Adrenal gland (tissue), 9 donors: ENCODE measurements at regions not wholly inside any gene's neighbourhood (a gene's known extent, or its start where the extent isn't known, plus 50 kb on each side); places are given as distances from the start of the nearest gene placed in this dataset.

ENCODE experiments used
- DNase-seq, 7 donors: peaks; one replicate each; pipeline ENCODE4 v3.0.0-alpha.2; 2019 to 2020
- H3K27ac ChIP-seq, 5 donors: fragments of 200-600 bp; sonication (generic) in 4 of 5; 1 replicate in 3 of 5; 2 replicates in 2 of 5; pipeline versions ENCODE4 v1.5.1 to v1.8.0; 2016 to 2020; ENCODE audit warnings: mild to moderate bottlenecking in 1 of 5
- H3K27me3 ChIP-seq: fragments of 200-600 bp; 2 replicates; pipeline ENCODE4 v1.8.0; 2021
- H3K36me3 ChIP-seq, 2 donors: fragments of 200-600 bp; replicated peaks in 1 of 2; 1 replicate in 1 of 2; 2 replicates in 1 of 2; pipeline versions ENCODE4 v1.5.1 to v1.8.0; 2018 to 2022
- H3K4me1 ChIP-seq, 2 donors: fragments of 200-600 bp; replicated peaks in 1 of 2; 1 replicate in 1 of 2; 2 replicates in 1 of 2; pipeline versions ENCODE4 v1.5.1 to v1.8.0; 2018 to 2021
- H3K4me3 ChIP-seq, 4 donors: fragments of 200-600 bp; sonication (generic) in 3 of 4; one replicate each; pipeline ENCODE4 v1.5.1; 2016 to 2018
- H3K9me3 ChIP-seq, 3 donors: fragments of 200-600 bp; sonication (generic) in 1 of 3; replicated peaks in 1 of 3; 1 replicate in 2 of 3; 2 replicates in 1 of 3; pipeline versions ENCODE4 v1.5.1 to v1.8.0; 2016 to 2021
- CTCF ChIP-seq, 6 experiments: fragments of 450-650 bp in 4 of 6; fragments of 200-600 bp in 2 of 6; sonication (generic) in 1 of 6; IDR thresholded peaks; 1 replicate in 5 of 6; 2 replicates in 1 of 6; pipeline versions ENCODE4 v1.5.1 to v1.8.0; 2016 to 2021; ENCODE audit warnings: antibody characterized with exemption in 6 of 6, mild to moderate bottlenecking in 2 of 6, moderate library complexity in 1 of 6
- POLR2A ChIP-seq, 2 donors: fragments of 450-650 bp; IDR thresholded peaks; one replicate each; pipeline ENCODE4 v1.6.1; 2017; ENCODE audit warnings: antibody characterized with exemption in 2 of 2, mild to moderate bottlenecking in 2 of 2, moderate library complexity in 1 of 2
- WGBS, 4 donors: extraction: QIAGEN DNeasy Blood & Tissue Kit in 2 of 4; methylation state at CpG; one replicate each; pipeline versions ENCODE4 v1.1.5 to v1.1.7; 2013 to 2017; 5-methylcytosine and 5-hydroxymethylcytosine counted together
- intact Hi-C, 2 donors: fragments of 100-400 bp; cut with DNase I; formaldehyde crosslinking; loops; one replicate each; pipeline versions ENCODE4 v1.14.1 to v1.15.0; 2022 to 2023
- donor health status: healthy with polysubstance abuse.
- donor health status: Bipolar disorder and iron deficiency.
- donor health status: DM: yes; HTN: yes; CAD: no.
- donor health status: DM: no; HTN: no; CAD: no.
- donor health status: DM: no; HTN: no; CAD: no.

DNA sequence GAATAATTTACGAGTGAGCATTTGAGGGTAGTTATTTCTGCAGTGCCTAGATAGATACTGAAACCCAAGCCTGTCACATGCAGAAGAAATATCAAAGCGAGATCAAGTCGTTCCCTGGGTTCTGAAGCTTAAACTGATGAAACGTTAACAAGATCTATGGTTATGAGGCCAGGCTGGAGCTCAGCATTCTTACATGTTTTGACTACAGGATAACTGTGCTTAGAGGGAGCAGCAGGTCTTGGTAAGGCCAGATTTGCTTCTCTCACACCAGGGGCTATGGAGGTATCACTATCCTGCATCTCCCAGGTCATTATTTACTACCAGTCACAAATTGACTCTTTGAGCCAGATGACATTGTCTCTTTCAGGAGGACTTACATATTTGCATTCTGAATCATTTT lies 1401.4 kb upstream of the PRMT6 start:
- intact Hi-C loops, result no loop called here
- Histone ChIP-seq H3K9me3 (no peaks in the 10 kb centered on the region), H3K36me3 (no peaks in the 10 kb centered on the region), H3K27me3 (no peaks in the 10 kb centered on the region), H3K27ac (no peak overlapping the region), H3K4me3 (no peak overlapping the region), H3K4me1 (no peaks in the 10 kb centered on the region)
- TF ChIP-seq CTCF (IDR thresholded peaks at IDR 0.05), result no peak
- no peak for TF ChIP-seq POLR2A (IDR thresholded peaks at IDR 0.05)
- WGBS, 4 donors, result 31 to 49% (median 35%) methylated on average over 3 to 4 of the region's 4 CpGs
- no peak for DNase-seq

DNA sequence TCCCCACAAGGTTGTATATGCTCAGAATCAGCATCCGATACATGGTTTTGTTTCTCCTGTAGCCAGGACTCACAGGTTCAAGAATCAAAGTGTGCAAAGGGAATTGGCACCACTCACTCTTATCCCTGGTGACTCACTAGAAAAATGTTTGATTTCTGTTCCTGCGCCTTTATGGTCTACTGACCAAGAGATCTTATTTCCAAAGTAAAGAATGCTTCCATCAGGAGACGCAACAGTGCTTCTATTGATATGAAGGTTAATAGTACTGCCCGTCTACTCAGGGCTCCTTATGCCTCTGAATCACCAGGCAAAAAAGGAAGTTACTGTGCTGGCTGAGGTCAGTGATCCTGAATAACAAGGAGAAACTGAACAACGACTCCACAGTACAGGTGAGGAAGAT lies 1392.0 kb upstream of the PRMT6 start:
- no peaks in the 10 kb centered on the region for H3K36me3 ChIP-seq
- no peaks in the 10 kb centered on the region for H3K9me3 ChIP-seq
- no peaks in the 10 kb centered on the region for H3K4me1 ChIP-seq
- DNase-seq, result no peak
- H3K27ac ChIP-seq, result no peak overlapping the region
- WGBS, 4 donors, result 71 to 81% (median 75%) methylated on average over 5 of the region's 5 CpGs
- no peak for TF ChIP-seq POLR2A (IDR thresholded peaks at IDR 0.05)
- no peak for TF ChIP-seq CTCF (IDR thresholded peaks at IDR 0.05)
- H3K27me3 ChIP-seq, result no peaks in the 10 kb centered on the region
- intact Hi-C loops, result no loop called here
- H3K4me3 ChIP-seq, result no peak overlapping the region

- no peaks in the 10 kb centered on the region for H3K4me1 ChIP-seq
- TF ChIP-seq CTCF (IDR thresholded peaks at IDR 0.05) (no peak), POLR2A (IDR thresholded peaks at IDR 0.05) (no peak)
- H3K36me3 ChIP-seq, result no peaks in the 10 kb centered on the region
- intact Hi-C loops, result no loop called here
- no peak for DNase-seq
- H3K4me3 ChIP-seq, result no peak overlapping the region
- H3K27me3 ChIP-seq, result no peaks in the 10 kb centered on the region
- 48 to 59% (median 57%) methylated on average over 3 of the region's 3 CpGs for WGBS, 4 donors
- no peaks in the 10 kb centered on the region for H3K9me3 ChIP-seq
- H3K27ac ChIP-seq, result no peak overlapping the region
These were observed 1378.1 kb upstream of the PRMT6 start for GRCh38 chr1:105678334-105678733.

DNA sequence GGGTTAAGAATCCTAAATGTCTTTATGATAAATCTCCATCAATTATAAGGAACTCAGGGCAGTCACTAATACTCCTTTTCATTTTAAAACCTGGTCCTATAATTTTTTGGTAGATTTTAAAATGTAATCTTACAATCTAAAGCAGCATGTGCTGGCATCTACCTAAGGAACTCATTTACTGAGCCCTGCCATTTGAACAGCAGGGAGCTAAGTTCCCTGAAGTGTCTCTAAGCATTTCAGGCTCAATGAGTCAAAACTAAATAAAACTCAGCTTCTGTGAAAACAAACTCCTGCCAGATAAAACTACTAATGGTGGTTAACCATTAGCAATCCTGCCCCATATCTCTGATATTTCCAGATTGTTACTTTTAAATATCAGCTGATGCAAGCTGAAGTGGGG lies 1371.8 kb upstream of the PRMT6 start:
- no peak overlapping the region for H3K4me3 ChIP-seq
- no peak for DNase-seq
- no peak overlapping the region for H3K27ac ChIP-seq
- intact Hi-C loops, result no loop called here
- H3K36me3 ChIP-seq, result no peaks in the 10 kb centered on the region
- no peaks in the 10 kb centered on the region for H3K9me3 ChIP-seq
- no peak for TF ChIP-seq CTCF (IDR thresholded peaks at IDR 0.05)
- no peak for TF ChIP-seq POLR2A (IDR thresholded peaks at IDR 0.05)
- no peaks in the 10 kb centered on the region for H3K27me3 ChIP-seq
- H3K4me1 ChIP-seq, result no peaks in the 10 kb centered on the region
